ENCODE measurements at regions not wholly inside any gene's neighbourhood (a gene's known extent, or its start where the extent isn't known, plus 50 kb on each side); places are given as distances from the start of the nearest gene placed in this dataset.
"Not testable (repeated sequence)": the region's sequence is repeated elsewhere in the genome, so short reads cannot be mapped to it uniquely, and the experiment has no call there.

DNA sequence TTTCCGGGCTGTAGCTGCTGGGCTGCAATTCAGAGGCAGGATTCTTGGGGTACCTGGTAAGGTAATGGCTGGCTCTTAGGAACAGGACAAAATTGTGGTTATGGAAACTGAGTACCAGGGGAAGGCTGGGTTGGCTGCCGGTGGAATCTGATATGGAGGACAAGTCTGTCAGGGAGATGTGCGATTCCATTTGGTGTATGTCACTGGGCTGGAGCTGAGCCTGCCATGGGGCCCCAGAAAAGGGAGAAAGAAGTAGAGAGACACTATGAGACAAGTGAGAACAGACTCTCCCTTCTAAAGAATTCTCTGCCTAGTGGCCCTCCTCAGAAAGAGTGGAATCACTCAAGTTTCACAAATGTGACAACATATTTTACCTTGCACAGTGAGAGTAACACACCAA lies 368.2 kb upstream of the ROPN1 start:
- no peak for DNase-seq (ENCODE audit: low spot score)

DNA sequence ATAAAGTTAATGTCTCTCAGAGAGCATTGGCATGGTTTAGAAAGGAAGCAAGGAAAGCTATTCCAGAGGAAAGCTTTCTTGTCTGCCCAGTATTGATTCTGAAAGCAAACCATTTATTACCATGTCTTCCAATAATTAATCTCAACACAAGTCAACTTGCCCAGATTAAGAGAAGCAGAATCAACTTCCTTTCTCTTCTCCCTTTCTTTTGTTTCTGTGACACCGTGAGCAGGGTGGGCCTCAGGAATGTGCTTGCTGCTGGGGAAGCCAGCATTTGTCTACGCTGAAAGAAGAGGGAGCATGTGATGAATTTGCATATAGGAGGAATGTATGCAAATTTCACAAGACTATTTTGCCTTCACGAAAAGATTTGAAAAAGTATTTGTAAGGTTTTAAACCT lies 368.6 kb upstream of the ROPN1 start:
- FAIRE-seq (no peak), DNase-seq (ENCODE audit: low spot score) (no peak)

More for the DNA sequence above, 368.2 kb upstream of the ROPN1 start:
- no peak for FAIRE-seq

DNA sequence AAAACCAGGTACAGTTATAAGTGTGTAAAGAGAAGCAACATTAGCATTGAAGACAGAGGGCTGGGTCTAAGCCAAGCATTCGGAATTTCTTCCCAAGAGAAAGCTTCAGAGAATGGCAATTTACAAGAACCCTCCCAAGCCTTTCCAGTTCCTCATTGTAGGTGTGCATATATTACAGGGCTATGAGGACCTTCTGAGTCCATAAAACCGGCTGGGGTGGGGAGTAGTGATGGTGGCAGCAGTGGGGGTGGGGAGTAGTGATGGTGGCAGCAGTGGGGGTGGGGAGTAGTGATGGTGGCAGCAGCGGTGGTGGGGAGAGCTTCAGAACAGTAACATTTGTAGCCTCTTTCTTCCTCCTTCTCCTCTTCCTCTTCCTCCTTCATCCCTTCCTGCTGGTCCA lies 368.7 kb upstream of the UMPS start:
- FAIRE-seq (no peak), DNase-seq (ENCODE audit: low spot score) (no peak)

DNA sequence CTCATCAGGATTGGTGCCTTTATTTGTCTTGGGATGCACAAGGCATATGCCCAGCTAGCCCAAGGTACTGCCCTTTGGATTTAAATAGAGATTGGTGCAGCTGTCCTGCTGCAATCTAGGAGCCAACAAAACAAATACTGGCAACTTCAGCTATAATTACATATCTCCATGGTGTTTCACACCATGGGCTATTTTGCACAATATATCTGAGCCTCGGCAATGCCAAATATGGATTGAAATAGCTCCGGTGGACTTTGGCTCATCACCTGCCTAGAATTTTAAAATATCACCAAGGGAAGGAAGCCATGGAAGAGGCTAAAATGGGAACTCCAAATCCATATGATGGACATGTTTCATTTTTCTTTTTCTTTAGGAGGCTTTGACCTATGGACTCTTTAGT lies 367.8 kb upstream of the UMPS start:
- DNase-seq (ENCODE audit: low spot score) (no peak), FAIRE-seq (no peak)

DNA sequence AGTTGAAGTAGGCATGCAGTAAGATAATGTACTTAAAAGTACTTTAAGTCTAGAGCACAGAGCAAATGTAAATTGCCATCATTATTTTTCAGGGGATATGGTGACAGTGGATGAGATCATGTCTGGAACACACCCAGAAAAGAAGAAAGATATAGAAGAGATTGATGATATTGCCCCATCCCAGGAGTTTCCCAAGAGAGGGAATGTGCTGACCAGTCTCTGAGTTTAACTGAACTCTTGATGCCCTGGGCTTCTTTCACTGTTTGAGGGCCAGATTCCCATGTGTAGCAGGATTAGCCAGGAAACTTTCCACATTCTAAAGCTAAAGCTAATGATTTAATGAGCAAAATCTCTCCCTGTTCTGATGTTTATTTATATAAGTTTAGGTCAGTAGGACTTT lies 366.8 kb upstream of the UMPS start:
- no peak for FAIRE-seq
- DNase-seq (ENCODE audit: low spot score), result no peak

DNA sequence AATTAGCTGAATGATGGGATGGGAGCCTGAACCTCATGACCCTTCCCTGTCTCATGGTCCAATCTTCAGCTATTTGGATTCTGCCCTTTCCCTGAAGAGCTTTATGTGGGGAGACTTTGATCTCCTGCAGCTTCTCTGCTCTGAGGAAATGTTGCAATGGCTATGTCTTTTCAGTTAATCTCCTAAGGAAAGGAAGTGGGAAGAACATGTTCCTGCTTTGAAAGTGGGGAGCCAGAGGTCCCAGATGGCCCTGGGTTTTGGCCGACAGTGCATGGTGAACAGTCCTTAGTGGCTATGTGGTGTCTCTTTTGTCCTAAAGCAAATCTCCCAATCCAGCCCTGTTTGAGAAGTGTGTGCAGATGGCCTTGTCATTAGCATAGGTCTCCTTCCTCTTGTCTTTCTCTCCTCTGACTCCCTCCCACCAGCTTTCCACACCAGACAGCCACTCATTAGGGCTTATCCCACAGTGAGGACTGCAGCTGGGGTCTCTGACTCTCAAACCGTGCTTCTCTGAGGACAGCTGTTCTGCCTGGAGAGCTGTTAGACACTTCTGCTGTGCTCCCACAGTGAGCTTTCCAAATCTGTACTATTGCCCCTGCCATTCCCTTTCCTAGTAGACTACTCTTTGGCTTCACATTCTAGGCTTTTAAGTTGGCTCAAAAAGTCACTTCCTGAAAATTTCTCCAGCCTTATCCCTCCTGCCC lies 365.8 kb upstream of the UMPS start:
- DNase-seq (ENCODE audit: low spot score) (no peak), FAIRE-seq (no peak)

DNA sequence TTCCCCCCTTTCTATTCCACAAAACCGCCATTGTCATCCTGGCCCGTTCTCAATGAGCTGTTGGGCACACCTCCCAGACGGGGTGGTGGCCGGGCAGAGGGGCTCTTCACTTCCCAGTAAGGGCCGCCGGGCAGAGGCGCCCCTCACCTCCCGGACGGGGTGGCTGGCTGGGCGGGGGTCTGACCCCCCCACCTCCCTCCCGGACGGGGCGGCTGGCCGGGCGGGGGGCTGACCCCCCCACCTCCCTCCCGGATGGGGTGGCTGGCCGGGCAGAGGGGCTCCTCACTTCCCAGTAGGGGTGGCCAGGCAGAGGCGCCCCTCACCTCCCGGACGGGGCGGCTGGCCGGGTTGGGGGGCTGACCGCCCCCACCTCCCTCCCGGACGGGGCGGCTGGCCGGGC lies 363.6 kb upstream of the UMPS start:
- FAIRE-seq; DNase-seq (ENCODE audit: low spot score): not testable (repeated sequence)

DNA sequence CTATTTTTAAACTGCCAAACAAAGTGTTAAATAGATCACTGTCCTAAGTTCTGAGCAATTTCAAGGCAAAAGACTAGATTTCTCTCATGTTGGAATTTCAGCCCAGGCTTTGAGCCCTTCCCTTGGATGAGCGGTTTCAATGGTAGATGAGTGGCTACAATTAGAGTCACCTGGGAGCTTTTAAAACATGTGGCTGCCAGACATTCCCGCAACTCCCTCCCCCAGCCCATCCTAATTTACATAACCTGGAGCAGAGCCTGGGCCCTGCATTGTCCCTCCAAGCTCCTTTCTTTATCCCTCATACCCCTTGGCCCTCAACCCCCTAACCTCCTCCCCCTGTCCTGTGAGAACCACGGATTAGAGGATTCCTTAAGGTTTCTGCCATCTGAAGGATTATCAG lies 357.5 kb upstream of the UMPS start:
- no peak for DNase-seq (ENCODE audit: low spot score)
- no peak for FAIRE-seq

DNA sequence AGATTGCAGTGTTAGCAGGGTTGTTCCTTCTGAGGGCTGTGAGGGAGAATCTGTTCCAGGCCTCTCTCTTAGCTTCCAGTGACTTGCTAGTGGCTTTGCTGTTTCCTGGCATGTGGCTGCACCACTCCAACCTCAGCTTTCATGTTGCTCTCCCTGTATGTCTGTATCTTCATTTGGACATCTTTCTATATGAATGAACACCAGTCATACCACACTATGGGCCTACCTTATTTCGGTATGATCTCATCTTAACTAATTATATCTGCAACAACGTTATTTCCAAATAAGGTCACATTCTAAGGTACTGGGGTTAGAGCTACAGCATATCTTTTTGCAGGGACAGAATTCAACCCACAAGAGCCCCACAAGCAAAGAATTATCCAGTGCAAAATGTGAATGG lies 356.7 kb upstream of the UMPS start:
- FAIRE-seq (no peak), DNase-seq (ENCODE audit: low spot score) (no peak)

DNA sequence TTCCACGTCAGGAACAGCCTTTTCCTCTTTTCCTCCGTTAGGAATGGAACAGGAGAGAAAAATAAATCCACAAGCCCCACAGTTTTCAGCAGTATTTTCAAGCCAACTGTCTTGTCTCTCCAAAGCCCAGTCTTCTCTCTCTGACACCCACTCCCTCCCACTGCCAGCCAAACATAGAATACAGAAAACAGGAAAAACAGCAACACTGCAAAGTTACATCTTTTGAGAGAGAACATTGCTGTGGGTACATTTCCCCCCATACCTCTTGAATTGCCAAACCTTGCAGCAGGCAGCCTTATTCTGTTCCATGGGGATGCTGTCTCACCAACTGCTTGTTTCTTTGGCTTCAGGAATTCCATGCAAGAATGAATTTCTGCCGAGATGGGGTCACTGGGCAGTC lies 355.7 kb upstream of the UMPS start:
- FAIRE-seq (no peak), DNase-seq (ENCODE audit: low spot score) (no peak)

DNA sequence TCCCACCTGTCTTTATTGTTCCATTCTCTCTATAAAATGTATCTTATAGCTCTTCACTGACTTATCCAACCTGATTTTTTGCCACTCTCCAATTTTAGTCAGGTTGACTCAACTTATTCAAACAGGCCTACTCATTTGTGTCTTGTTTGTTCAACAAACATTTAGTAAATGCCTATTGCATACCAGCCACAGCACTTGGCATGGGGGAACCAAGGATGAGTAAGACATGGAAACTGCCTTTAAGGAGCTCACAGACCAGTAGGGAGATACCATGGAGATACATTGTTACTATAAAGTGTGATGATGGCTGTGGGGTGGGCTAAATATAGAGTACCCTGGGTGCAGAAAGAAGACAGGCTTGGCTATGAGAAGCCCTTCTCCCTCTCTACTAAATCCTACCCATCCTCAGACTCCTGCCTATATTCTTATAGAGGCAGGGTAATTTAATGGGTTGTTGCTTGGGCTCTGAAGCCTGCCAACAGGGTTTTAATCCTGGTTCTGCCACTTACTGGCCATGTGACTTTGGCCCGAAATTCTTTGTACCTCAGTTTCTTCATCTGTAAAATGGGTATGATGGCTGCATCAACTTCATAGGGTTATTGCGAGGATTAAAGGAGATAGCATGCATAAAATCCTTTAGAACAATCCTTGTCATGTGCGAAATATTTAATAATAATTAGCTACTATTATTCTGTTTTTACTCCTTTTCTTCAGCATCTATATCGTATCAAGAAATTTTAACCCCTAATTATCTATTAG lies 348.5 kb upstream of the UMPS start:
- FAIRE-seq (no peak), DNase-seq (ENCODE audit: low spot score) (no peak)

DNA sequence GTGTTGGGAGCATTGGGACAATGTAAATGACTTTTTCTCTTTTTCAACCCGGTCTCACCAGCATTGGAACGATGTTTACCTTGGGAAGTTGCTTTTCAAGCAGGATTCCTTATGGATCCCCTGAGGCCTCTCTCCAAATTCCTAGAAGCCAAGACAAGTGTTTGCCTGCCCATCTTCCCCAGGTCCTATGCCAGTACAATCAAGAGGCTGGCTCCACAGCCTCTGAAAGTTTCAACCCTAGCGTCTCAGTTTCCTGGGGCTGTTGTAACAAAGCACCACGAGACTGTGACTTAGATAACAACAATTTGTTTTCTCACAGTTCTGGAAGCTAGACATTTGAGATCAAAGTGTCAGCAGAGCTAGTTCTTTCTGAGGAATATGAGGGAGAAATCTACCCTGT lies 347.2 kb upstream of the UMPS start:
- no peak for FAIRE-seq

DNA sequence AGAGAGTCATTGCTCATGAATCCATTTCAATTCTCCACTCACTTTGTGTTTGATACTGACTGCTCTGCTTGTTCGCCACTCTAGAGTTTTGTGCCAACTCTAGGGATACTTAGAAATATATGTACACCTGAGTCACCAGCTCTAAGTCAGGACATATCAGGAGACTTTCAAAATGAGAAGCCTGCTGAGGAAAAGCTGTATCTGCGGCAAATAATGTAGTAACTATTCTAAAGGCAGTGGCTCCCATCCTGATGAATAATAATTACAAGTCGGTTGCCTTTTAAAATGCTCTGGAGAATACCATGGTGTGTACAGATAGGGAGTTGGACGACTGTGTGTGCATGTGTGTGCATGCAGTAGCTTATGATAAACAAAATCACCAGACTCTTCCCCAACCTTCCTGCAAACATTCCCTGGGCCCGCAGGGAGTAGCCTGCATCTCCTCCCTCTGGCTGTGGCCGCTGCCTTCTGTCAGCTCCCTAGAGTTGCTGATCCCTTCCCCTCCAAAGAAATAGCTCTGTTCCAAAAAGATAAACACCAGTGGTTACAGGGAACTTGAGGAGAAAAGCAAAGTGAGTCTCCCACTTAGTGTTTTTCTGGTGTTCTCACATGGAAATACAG lies 346.3 kb upstream of the UMPS start:
- FAIRE-seq, result no peak

More for the DNA sequence above, 347.2 kb upstream of the UMPS start:
- DNase-seq (ENCODE audit: low spot score), result no peak

DNA sequence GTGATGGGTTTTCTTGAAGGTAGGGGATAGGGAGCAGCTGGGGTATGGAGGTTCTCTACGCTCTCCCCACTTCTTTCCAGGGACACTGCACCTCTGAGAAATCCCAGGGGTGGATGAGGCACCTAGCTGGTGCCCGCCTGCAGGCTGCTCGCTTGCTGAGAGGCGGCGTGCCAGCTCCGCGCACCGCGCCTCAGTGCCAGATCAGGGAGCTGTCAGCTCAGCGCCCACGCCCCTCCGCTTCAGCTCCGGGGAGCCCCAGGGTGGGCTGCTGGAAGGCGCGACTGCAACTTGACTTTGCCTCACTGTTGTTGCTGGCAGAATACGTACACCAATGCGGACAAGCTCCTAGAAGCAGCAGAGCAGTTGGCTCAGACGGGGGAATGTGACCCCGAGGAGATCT lies 345.7 kb upstream of the UMPS start:
- no peak for DNase-seq (ENCODE audit: low spot score)
- peak; percentile 9 for FAIRE-seq

More for the DNA sequence above, 346.3 kb upstream of the UMPS start:
- no peak for DNase-seq (ENCODE audit: low spot score)

DNA sequence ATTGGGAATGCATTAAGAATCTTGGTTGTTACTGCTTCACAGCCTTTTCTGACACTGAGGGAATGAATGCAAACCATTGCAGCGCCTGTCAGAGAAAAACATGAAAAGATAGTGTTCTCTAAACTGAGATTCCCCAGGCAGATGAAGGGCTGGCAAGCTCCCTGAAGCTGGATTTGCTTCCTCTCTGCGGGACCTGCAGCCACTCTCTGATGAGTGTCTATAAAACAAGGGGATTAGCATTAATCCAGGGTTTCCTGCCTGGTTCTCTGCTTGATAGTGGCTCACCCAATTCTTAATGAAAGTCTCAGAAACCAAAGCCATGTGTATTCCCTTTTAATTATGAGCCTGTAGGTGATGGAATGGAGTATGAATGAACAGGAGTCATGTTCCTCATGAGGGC lies 344.3 kb upstream of the UMPS start:
- DNase-seq (ENCODE audit: low spot score) (no peak), FAIRE-seq (no peak)

DNA sequence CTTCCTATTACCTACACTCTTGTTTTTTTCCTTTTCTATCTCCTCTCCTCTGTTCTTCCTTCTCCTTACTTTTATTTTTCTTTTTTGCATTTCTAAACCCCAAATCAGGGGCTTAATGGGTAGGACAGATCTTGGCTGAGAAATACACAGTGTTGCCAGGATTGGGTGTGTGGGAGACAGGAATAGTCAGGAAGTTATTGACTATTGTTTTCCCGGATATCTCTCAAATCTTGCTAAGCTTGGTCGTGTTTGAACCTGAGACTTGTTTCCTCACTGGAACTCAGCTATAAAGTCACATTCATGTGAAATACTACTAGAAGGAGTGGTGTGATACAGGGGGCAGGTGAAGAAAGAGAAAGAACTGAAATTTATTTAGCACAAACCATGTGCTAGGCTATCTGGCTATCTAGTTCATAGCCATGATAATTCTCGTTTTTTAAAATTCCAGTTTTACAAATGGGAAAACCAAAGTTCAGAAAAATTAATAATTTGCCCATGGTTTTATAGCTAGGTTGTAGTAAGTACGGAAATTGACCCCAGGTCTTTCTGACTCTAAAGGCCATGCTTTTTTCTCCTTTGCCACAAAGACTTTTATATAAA lies 343.2 kb upstream of the UMPS start:
- FAIRE-seq, result no peak
- no peak for DNase-seq (ENCODE audit: low spot score)

DNA sequence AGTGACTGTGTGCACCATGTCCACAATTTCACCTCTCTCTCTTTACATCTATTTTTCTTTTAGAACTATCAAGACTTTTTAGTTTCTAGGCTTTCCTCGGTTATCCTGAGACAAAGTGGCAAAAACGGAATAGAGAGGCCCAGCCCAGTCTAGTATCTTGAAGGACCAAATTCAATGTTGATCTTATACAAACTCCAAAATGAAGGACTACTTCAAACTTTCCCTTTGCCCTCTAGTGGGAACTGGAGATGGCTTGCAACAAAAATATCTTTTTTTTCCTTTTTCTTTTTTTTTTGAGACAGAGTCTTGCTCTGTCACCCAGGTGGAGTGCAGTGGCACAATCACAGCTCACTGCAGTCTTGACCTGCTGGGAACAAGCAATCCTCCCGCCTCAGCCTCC lies 338.5 kb upstream of the UMPS start:
- FAIRE-seq, result no peak

DNA sequence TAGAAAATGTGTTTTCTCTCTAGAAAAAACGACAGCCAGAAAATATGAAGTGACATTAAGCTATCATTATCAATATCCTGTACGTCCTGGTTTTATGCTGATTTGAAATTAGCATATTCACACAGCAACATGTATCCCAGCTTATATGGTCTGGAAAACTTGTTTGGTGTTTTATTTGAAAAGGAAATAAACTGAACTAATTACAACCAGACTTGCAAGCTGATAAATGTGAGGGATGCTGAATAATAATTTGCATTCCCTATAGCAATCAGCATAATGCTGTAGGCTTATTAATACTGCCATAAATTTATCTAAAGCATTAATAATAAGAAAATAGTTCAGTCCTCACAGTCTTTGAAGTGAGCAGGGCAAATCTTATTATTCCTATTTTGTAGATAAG lies 336.9 kb upstream of the UMPS start:
- FAIRE-seq (no peak), DNase-seq (ENCODE audit: low spot score) (no peak)

More for the DNA sequence above, 338.5 kb upstream of the UMPS start:
- DNase-seq (ENCODE audit: low spot score), result no peak

DNA sequence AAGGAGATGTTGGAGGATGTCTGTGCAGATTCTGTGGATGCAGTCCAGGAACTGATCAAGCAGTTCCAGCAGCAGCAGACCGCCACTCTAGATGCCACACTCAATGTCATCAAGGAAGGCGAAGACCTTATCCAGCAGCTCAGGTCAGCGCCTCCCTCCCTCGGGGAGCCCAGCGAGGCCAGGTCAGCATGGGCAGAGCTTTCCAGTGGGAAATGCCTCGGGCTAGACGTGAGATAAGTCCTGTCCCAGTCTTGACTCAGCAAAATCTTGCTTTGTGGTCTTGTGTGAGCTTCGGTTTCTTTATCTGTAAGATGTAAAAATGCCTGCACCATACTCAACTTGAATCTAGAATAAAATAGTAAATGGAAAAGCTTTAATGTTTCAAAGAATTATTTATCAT lies 335.1 kb upstream of the UMPS start:
- no peak for FAIRE-seq
- DNase-seq (ENCODE audit: low spot score), result no peak

DNA sequence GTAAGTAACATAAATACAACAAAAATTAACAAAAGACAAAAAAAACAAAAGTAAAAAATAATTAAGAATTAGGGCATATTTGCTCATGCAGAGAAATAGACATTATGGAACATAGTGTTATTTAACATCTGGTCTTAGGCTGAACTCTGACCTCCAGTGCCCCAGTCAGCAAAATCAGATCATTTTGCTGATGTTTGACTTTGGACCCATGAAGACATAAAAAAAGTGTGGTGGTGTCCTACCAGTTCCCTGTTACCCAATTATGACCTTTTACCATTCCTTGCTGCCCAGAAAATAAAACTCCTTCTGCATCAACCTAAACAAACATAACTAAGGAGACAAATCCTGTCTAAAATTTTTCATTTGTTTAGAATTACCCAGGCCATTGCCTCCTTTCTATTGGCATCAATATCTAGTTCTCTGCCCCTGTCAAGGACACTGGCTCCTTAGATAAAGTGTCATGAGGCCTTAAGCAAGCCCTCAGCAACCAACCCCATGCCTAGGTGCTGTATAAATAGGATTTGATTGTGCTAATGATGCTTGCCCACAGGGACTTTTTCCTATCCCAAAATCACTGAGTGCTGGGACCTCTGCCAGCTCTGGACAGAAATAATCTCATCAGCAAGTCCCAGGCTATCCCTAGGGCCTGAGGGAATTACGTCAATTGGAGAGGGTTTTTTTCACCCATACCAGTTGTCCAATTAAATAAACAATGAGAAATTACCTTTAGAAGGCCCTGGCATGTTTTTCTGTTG lies 334.5 kb upstream of the UMPS start:
- no peak for FAIRE-seq

DNA sequence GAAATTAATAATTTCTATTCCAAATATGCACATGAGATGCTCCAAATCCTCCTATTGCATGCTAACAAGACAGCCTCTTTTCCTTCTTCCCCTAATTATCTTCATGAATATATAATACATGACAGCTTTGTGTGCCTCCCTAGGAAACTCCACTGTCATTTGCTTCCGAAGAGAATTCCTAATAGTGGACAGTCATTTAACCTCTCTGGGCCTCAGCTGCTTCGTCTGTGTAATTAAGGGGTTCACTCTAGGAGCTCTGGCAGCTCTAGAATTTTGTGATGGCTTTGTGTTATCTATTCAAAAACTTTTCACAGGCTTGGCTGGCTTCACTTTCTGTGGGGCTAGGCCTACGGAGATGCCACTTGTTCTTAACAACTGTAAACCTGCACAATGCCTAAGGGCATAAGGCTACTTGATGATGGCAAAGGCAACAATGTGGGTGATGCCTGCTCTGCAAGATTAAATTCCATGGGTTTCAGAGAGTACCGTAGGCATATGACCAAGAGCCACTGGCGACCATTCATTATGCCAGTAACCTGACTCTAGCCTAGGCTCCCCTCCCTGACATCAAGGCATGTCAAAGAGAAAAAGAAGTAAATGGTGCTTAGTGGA lies 333.8 kb upstream of the UMPS start:
- DNase-seq (ENCODE audit: low spot score) (no peak), FAIRE-seq (no peak)

More for the DNA sequence above, 334.5 kb upstream of the UMPS start:
- no peak for DNase-seq (ENCODE audit: low spot score)
